ENCODE measurements at regions not wholly inside any gene's neighbourhood (a gene's known extent, or its start where the extent isn't known, plus 50 kb on each side); places are given as distances from the start of the nearest gene placed in this dataset.

GRCh38 chr2:173651891-173652290 is 297.2 kb downstream of the CDCA7 start:
- Mint-ChIP-seq H3K27ac (no peak overlapping the region), H3K4me3 (ENCODE audit: low read depth) (no peak overlapping the region), H3K9me3 (no peaks in the 10 kb centered on the region), H3K4me1 (ENCODE audit: low read depth) (no peaks in the 10 kb centered on the region), H3K27me3 (ENCODE audit: low read depth) (peaks cover 2% of the 10 kb centered on the region), H3K36me3 (ENCODE audit: low read depth) (no peaks in the 10 kb centered on the region)
- DNase-seq (ENCODE audit: low spot score): no peak
- intact Hi-C loops (cut with micrococcal nuclease): no loop called here

- peaks cover 2% of the 10 kb centered on the region for H3K27me3 Mint-ChIP-seq (ENCODE audit: low read depth)
- no peak for DNase-seq (ENCODE audit: low spot score)
- intact Hi-C loops (cut with micrococcal nuclease): no loop called here
- no peak overlapping the region for H3K27ac Mint-ChIP-seq
- no peak overlapping the region for H3K4me3 Mint-ChIP-seq (ENCODE audit: low read depth)
- no peaks in the 10 kb centered on the region for H3K4me1 Mint-ChIP-seq (ENCODE audit: low read depth)
- no peaks in the 10 kb centered on the region for H3K36me3 Mint-ChIP-seq (ENCODE audit: low read depth)
- no peaks in the 10 kb centered on the region for H3K9me3 Mint-ChIP-seq
Observed at GRCh38 chr2:173652311-173652710, 297.6 kb downstream of the CDCA7 start.

- Mint-ChIP-seq H3K36me3 (ENCODE audit: low read depth) (no peaks in the 10 kb centered on the region), H3K4me3 (ENCODE audit: low read depth) (no peak overlapping the region), H3K9me3 (no peaks in the 10 kb centered on the region), H3K27ac (no peak overlapping the region), H3K4me1 (ENCODE audit: low read depth) (no peaks in the 10 kb centered on the region), H3K27me3 (ENCODE audit: low read depth) (peaks cover 2% of the 10 kb centered on the region)
- intact Hi-C loops (cut with micrococcal nuclease): no loop called here
- no peak for DNase-seq (ENCODE audit: low spot score)
Observed at GRCh38 chr2:173652767-173653431, 298.2 kb downstream of the CDCA7 start.

- Mint-ChIP-seq H3K27me3 (ENCODE audit: low read depth) (peaks cover 2% of the 10 kb centered on the region), H3K4me1 (ENCODE audit: low read depth) (no peaks in the 10 kb centered on the region), H3K9me3 (no peaks in the 10 kb centered on the region), H3K36me3 (ENCODE audit: low read depth) (no peaks in the 10 kb centered on the region), H3K27ac (no peak overlapping the region), H3K4me3 (ENCODE audit: low read depth) (no peak overlapping the region)
- intact Hi-C loops (cut with micrococcal nuclease): no loop called here
- no peak for DNase-seq (ENCODE audit: low spot score)
Observed at GRCh38 chr2:173653432-173653805, 298.7 kb downstream of the CDCA7 start.

- no peak overlapping the region for H3K4me3 Mint-ChIP-seq (ENCODE audit: low read depth)
- H3K27ac Mint-ChIP-seq: no peak overlapping the region
- peaks cover 2% of the 10 kb centered on the region for H3K27me3 Mint-ChIP-seq (ENCODE audit: low read depth)
- no peaks in the 10 kb centered on the region for H3K9me3 Mint-ChIP-seq
- no peak for DNase-seq (ENCODE audit: low spot score)
- intact Hi-C loops (cut with micrococcal nuclease): no loop called here
- no peaks in the 10 kb centered on the region for H3K36me3 Mint-ChIP-seq (ENCODE audit: low read depth)
- H3K4me1 Mint-ChIP-seq (ENCODE audit: low read depth): no peaks in the 10 kb centered on the region
Observed at GRCh38 chr2:173654161-173654895, 299.7 kb downstream of the CDCA7 start.

- Mint-ChIP-seq H3K4me1 (ENCODE audit: low read depth) (no peaks in the 10 kb centered on the region), H3K27ac (no peak overlapping the region), H3K4me3 (ENCODE audit: low read depth) (no peak overlapping the region), H3K36me3 (ENCODE audit: low read depth) (no peaks in the 10 kb centered on the region), H3K9me3 (no peaks in the 10 kb centered on the region), H3K27me3 (ENCODE audit: low read depth) (peaks cover 2% of the 10 kb centered on the region)
- DNase-seq (ENCODE audit: low spot score): no peak
- intact Hi-C loops (cut with micrococcal nuclease): no loop called here
Observed at GRCh38 chr2:173654896-173655265, 300.2 kb downstream of the CDCA7 start.

- intact Hi-C loops (cut with micrococcal nuclease): no loop called here
- H3K27me3 Mint-ChIP-seq (ENCODE audit: low read depth): peaks cover 2% of the 10 kb centered on the region
- no peak overlapping the region for H3K27ac Mint-ChIP-seq
- no peaks in the 10 kb centered on the region for H3K4me1 Mint-ChIP-seq (ENCODE audit: low read depth)
- no peaks in the 10 kb centered on the region for H3K36me3 Mint-ChIP-seq (ENCODE audit: low read depth)
- no peaks in the 10 kb centered on the region for H3K9me3 Mint-ChIP-seq
- no peak overlapping the region for H3K4me3 Mint-ChIP-seq (ENCODE audit: low read depth)
- DNase-seq (ENCODE audit: low spot score): no peak
Observed at GRCh38 chr2:173656086-173656485, 301.4 kb downstream of the CDCA7 start.

- Mint-ChIP-seq H3K4me1 (ENCODE audit: low read depth) (no peaks in the 10 kb centered on the region), H3K27ac (no peak overlapping the region), H3K27me3 (ENCODE audit: low read depth) (peaks cover 7% of the 10 kb centered on the region), H3K36me3 (ENCODE audit: low read depth) (no peaks in the 10 kb centered on the region), H3K9me3 (no peaks in the 10 kb centered on the region), H3K4me3 (ENCODE audit: low read depth) (no peak overlapping the region)
- no peak for DNase-seq (ENCODE audit: low spot score)
- intact Hi-C loops (cut with micrococcal nuclease): no loop called here
Observed at GRCh38 chr2:173657996-173658717, 303.5 kb downstream of the CDCA7 start.

- H3K4me1 Mint-ChIP-seq (ENCODE audit: low read depth): no peaks in the 10 kb centered on the region
- H3K4me3 Mint-ChIP-seq (ENCODE audit: low read depth): no peak overlapping the region
- H3K36me3 Mint-ChIP-seq (ENCODE audit: low read depth): no peaks in the 10 kb centered on the region
- no peak for DNase-seq (ENCODE audit: low spot score)
- H3K27ac Mint-ChIP-seq: no peak overlapping the region
- H3K27me3 Mint-ChIP-seq (ENCODE audit: low read depth): peaks cover 8% of the 10 kb centered on the region
- intact Hi-C loops (cut with micrococcal nuclease): no loop called here
- H3K9me3 Mint-ChIP-seq: no peaks in the 10 kb centered on the region
Observed at GRCh38 chr2:173658946-173659371, 304.3 kb downstream of the CDCA7 start.

- no peak overlapping the region for H3K4me3 Mint-ChIP-seq (ENCODE audit: low read depth)
- DNase-seq (ENCODE audit: low spot score): no peak
- H3K9me3 Mint-ChIP-seq: no peaks in the 10 kb centered on the region
- H3K4me1 Mint-ChIP-seq (ENCODE audit: low read depth): no peaks in the 10 kb centered on the region
- H3K27me3 Mint-ChIP-seq (ENCODE audit: low read depth): peaks cover 10% of the 10 kb centered on the region
- no peak overlapping the region for H3K27ac Mint-ChIP-seq
- H3K36me3 Mint-ChIP-seq (ENCODE audit: low read depth): no peaks in the 10 kb centered on the region
- intact Hi-C loops (cut with micrococcal nuclease): no loop called here
Observed at GRCh38 chr2:173659509-173659908, 304.8 kb downstream of the CDCA7 start.

GRCh38 chr2:173661586-173661985 is 303.6 kb downstream of the SP3 start:
- H3K27ac Mint-ChIP-seq: no peak overlapping the region
- peaks cover 12% of the 10 kb centered on the region for H3K27me3 Mint-ChIP-seq (ENCODE audit: low read depth)
- no peaks in the 10 kb centered on the region for H3K36me3 Mint-ChIP-seq (ENCODE audit: low read depth)
- DNase-seq (ENCODE audit: low spot score): no peak
- intact Hi-C loops (cut with micrococcal nuclease): no loop called here
- H3K4me1 Mint-ChIP-seq (ENCODE audit: low read depth): no peaks in the 10 kb centered on the region
- H3K9me3 Mint-ChIP-seq: no peaks in the 10 kb centered on the region
- no peak overlapping the region for H3K4me3 Mint-ChIP-seq (ENCODE audit: low read depth)

GRCh38 chr2:173663353-173663752 is 301.8 kb downstream of the SP3 start:
- no peak for DNase-seq (ENCODE audit: low spot score)
- H3K4me1 Mint-ChIP-seq (ENCODE audit: low read depth): no peaks in the 10 kb centered on the region
- H3K27ac Mint-ChIP-seq: no peak overlapping the region
- intact Hi-C loops (cut with micrococcal nuclease): no loop called here
- no peaks in the 10 kb centered on the region for H3K9me3 Mint-ChIP-seq
- peaks cover 15% of the 10 kb centered on the region for H3K27me3 Mint-ChIP-seq (ENCODE audit: low read depth)
- H3K4me3 Mint-ChIP-seq (ENCODE audit: low read depth): no peak overlapping the region
- no peaks in the 10 kb centered on the region for H3K36me3 Mint-ChIP-seq (ENCODE audit: low read depth)

GRCh38 chr2:173663835-173664512 is 301.2 kb downstream of the SP3 start:
- no peak overlapping the region for H3K4me3 Mint-ChIP-seq (ENCODE audit: low read depth)

More at GRCh38 chr2:173663835-173664512, 301.2 kb downstream of the SP3 start:
- no peaks in the 10 kb centered on the region for H3K4me1 Mint-ChIP-seq (ENCODE audit: low read depth)
- no peaks in the 10 kb centered on the region for H3K36me3 Mint-ChIP-seq (ENCODE audit: low read depth)
- H3K27ac Mint-ChIP-seq: no peak overlapping the region
- H3K27me3 Mint-ChIP-seq (ENCODE audit: low read depth): peaks cover 16% of the 10 kb centered on the region
- no peak for DNase-seq (ENCODE audit: low spot score)
- intact Hi-C loops (cut with micrococcal nuclease): no loop called here
- no peaks in the 10 kb centered on the region for H3K9me3 Mint-ChIP-seq
